HepG2 (cell line): ENCODE measurements at regions not wholly inside any gene's neighbourhood (a gene's known extent, or its start where the extent isn't known, plus 50 kb on each side); places are given as distances from the start of the nearest gene placed in this dataset.

Experiments
- ATAC-seq: fragments of 200-7000 bp; cut with Tn5 transposase; 3 replicates; pipeline ENCODE4 v1.9.1; 2020; ENCODE audit warnings: mild to moderate bottlenecking, moderate library complexity
- BruUV-seq: library from RNA; stranded (reverse); fragments of 400-500 nt; replicated peaks from 2 replicates; lab custom pipeline; 2021; lab: Mats Ljungman, UMichigan
- CTCF ChIA-PET: fragments of 300-600 bp; formaldehyde crosslinking; extraction: SDS; loops from one replicate; lab custom pipeline; 2021; ENCODE audit warnings: low total read pairs, inconsistent platforms, low intra/inter-chr PET ratio; lab: Yijun Ruan, JAX
- POLR2A ChIA-PET: fragments of 350-600 bp; sonication (Branson Sonifier 250); formaldehyde crosslinking; loops from one replicate; lab custom pipeline; 2020; ENCODE audit warnings: antibody characterized with exemption, inconsistent platforms; lab: Yijun Ruan, JAX
- DNase-seq: peaks from one replicate; pipeline ENCODE4 v3.0.0-alpha.2; 2015; ENCODE audit warnings: low spot score
- FAIRE-seq: peaks from 3 replicates; lab custom pipeline; 2011; peaks lifted over from hg19 to GRCh38; lab: Jason Lieb, UNC
- H2AFZ ChIP-seq: one replicate; pipeline ENCODE4 v1.6.1; 2011; ENCODE audit warnings: low read length, inconsistent platforms
- H3K27ac ChIP-seq: fragments of 300-600 bp; 3 replicates; pipeline ENCODE4 v1.8.0; 2011; ENCODE audit warnings: mixed run types, mild to moderate bottlenecking, mixed read lengths, low read length, inconsistent platforms; ENCODE audit not compliant: insufficient read depth; ENCODE audit errors: extremely low read length
- H3K27me3 ChIP-seq, 2 experiments: fragments of 200-600 bp in 1 of 2; 2 replicates in 1 of 2; 3 replicates in 1 of 2; pipeline versions ENCODE4 v1.6.0 to v1.8.0; 2011; ENCODE audit warnings: low read length in 2 of 2, mild to moderate bottlenecking in 2 of 2, moderate library complexity in 2 of 2, inconsistent platforms in 1 of 2; ENCODE audit not compliant: insufficient read depth in 2 of 2, control insufficient read depth in 1 of 2
- H3K36me3 ChIP-seq, 2 experiments: fragments of 200-600 bp in 1 of 2; replicated peaks in 1 of 2; 2 replicates in 1 of 2; 3 replicates in 1 of 2; pipeline versions ENCODE4 v1.5.1 to v1.8.0; 2011; ENCODE audit warnings: low read length in 2 of 2, inconsistent platforms in 1 of 2; ENCODE audit not compliant: insufficient read depth in 2 of 2, control insufficient read depth in 1 of 2
- H3K4me1 ChIP-seq: 2 replicates; pipeline ENCODE4 v1.5.1; 2012; ENCODE audit warnings: low read length, inconsistent platforms; ENCODE audit not compliant: insufficient read depth
- H3K4me2 ChIP-seq: 2 replicates; pipeline ENCODE4 v1.6.0; 2011; ENCODE audit warnings: low read depth, low read length, inconsistent platforms
- H3K4me3 ChIP-seq, 3 experiments: fragments of 200-600 bp in 1 of 3; sonication (generic), shearing (Covaris generic) in 1 of 3; replicated peaks in 1 of 3; 2 replicates each; pipeline ENCODE4 v1.5.1; 2011 to 2016; ENCODE audit warnings: low read length in 3 of 3, inconsistent platforms in 2 of 3, low read depth in 2 of 3, mild to moderate bottlenecking in 2 of 3, control low read depth in 1 of 3, mixed read lengths in 1 of 3; ENCODE audit not compliant: insufficient read depth in 1 of 3
- H3K79me2 ChIP-seq: one replicate; pipeline ENCODE4 v1.6.1; 2011; ENCODE audit warnings: low read length, inconsistent platforms; ENCODE audit not compliant: insufficient read depth
- H3K9ac ChIP-seq: 2 replicates; pipeline ENCODE4 v1.6.0; 2011; ENCODE audit warnings: mild to moderate bottlenecking, low read depth, low read length, inconsistent platforms; ENCODE audit not compliant: insufficient read depth
- H3K9me3 ChIP-seq: 2 replicates; pipeline ENCODE4 v1.5.1; 2012; ENCODE audit warnings: mild to moderate bottlenecking, low read length
- H4K20me1 ChIP-seq: 2 replicates; pipeline ENCODE4 v1.6.0; 2011; ENCODE audit warnings: inconsistent platforms, mild to moderate bottlenecking, low read length, moderate library complexity; ENCODE audit not compliant: insufficient read depth
- ADNP ChIP-seq: sonication (generic); formaldehyde crosslinking; IDR thresholded peaks from 2 replicates; pipeline ENCODE4 v1.4.0; 2020; ENCODE audit warnings: missing genetic modification reagents
- CEBPB ChIP-seq: IDR thresholded peaks from 2 replicates; pipeline ENCODE4 v1.6.1; 2011; ENCODE audit warnings: low read depth, low read length, improper control_type of control experiment, borderline replicate concordance
- DNMT3B ChIP-seq: conservative IDR thresholded peaks from 2 replicates; pipeline ENCODE4 v1.6.1; 2016; ENCODE audit warnings: missing biosample characterization, control low read depth
- GFI1 ChIP-seq: sonication (generic); formaldehyde crosslinking; IDR thresholded peaks from 2 replicates; pipeline ENCODE4 v1.5.0; 2020; ENCODE audit warnings: missing genetic modification reagents, mild to moderate bottlenecking, borderline replicate concordance
- MED1 ChIP-seq: sonication (generic); formaldehyde crosslinking; IDR thresholded peaks from 2 replicates; pipeline ENCODE4 v1.4.0; 2020; ENCODE audit warnings: missing genetic modification reagents
- MEIS2 ChIP-seq: sonication (generic); formaldehyde crosslinking; IDR thresholded peaks from 2 replicates; pipeline ENCODE4 v1.9.0; 2021; ENCODE audit warnings: mild to moderate bottlenecking, missing genetic modification reagents
- MIER2 ChIP-seq: IDR thresholded peaks from 2 replicates; pipeline ENCODE4 v1.6.1; 2016; ENCODE audit warnings: missing biosample characterization, missing genetic modification reagents
- PHF5A ChIP-seq: IDR thresholded peaks from one replicate; pipeline ENCODE4 v1.6.1; 2018; ENCODE audit warnings: low read depth, missing genetic modification reagents; ENCODE audit not compliant: unreplicated experiment
- SYNCRIP ChIP-seq: fragments of 200-400 bp; formaldehyde crosslinking; IDR thresholded peaks from 2 replicates; pipeline ENCODE4 v1.6.1; 2018; ENCODE audit warnings: mild to moderate bottlenecking, low read depth, low read length; ENCODE audit not compliant: insufficient read depth
- TAF1 ChIP-seq: sonication (generic); formaldehyde crosslinking; IDR thresholded peaks from 2 replicates; pipeline ENCODE4 v1.4.0; 2020; ENCODE audit warnings: missing genetic modification reagents
- TEAD2 ChIP-seq: sonication (generic); formaldehyde crosslinking; IDR thresholded peaks from 2 replicates; pipeline ENCODE4 v1.9.0; 2021; ENCODE audit warnings: missing genetic modification reagents
- ZKSCAN8 ChIP-seq: IDR thresholded peaks from 2 replicates; pipeline ENCODE4 v1.6.1; 2016; ENCODE audit warnings: borderline replicate concordance, missing genetic modification reagents, missing compliant biosample characterization
- ZNF350 ChIP-seq: sonication (generic); formaldehyde crosslinking; IDR thresholded peaks from 2 replicates; pipeline ENCODE4 v1.4.0; 2020; ENCODE audit warnings: mild to moderate bottlenecking, low read depth, missing genetic modification reagents, borderline replicate concordance
- ZNF660 ChIP-seq: sonication (generic); formaldehyde crosslinking; IDR thresholded peaks from 2 replicates; pipeline ENCODE4 v1.5.1; 2020; ENCODE audit warnings: mild to moderate bottlenecking, low read depth, missing genetic modification reagents, borderline replicate concordance
- WGBS: methylation state at CpG from one replicate; pipeline ENCODE4 v1.1.6; 2017; ENCODE audit warnings: low lambda C conversion rate; 5-methylcytosine and 5-hydroxymethylcytosine counted together
- in situ Hi-C: cut with HindIII; loops from 2 replicates; pipeline ENCODE4 v1.10.0; 2017; ENCODE audit warnings: low pct_unique_long_range_greater_than_20kb; ENCODE audit not compliant: extremely low pct_ligation_motif_present
- intact Hi-C: fragments of 100-400 bp; cut with micrococcal nuclease; formaldehyde crosslinking; loops from one replicate; pipeline ENCODE4 v1.10.0; 2022; ENCODE audit not compliant: unreplicated experiment
- TF ChIP-seq, protein P1 (sequence below): sonication (generic); formaldehyde crosslinking; IDR thresholded peaks from 2 replicates; pipeline ENCODE4 v1.4.0; 2020; ENCODE audit warnings: missing genetic modification reagents, borderline replicate concordance
- TF ChIP-seq, protein P2 (sequence below): sonication (generic); formaldehyde crosslinking; IDR thresholded peaks from 2 replicates; pipeline ENCODE4 v1.4.0; 2020; ENCODE audit warnings: low read depth, missing genetic modification reagents

DNA sequence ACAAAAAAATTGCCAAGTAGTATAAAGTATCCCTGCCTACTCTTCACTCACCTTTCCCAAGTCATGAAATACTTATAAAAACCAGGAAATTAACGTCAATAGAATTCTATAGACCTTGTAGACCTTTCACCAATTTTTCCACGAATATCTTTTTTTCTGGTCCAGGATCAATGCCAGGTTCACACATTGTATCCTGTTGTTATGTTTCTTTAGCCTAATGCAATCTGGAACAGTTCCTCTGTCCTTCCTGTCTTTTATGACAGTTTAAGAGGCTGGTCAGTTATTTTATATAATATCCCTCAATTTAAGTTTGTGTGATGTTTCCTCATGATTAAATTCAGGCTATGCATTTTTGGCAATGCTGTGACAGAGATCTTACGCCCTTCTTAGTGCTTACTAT, 63.2 kb upstream of the MAGI1 start:
- no peak for TF ChIP-seq TAF1 (CRISPR knock-in tag)
- no peak for TF ChIP-seq MIER2
- TF ChIP-seq DNMT3B (CRISPR knock-in tag), result no peak
- no peak for TF ChIP-seq CEBPB
- no peak for TF ChIP-seq PHF5A (CRISPR knock-in tag)
- TF ChIP-seq ZNF660 (CRISPR knock-in tag), result no peak
- TF ChIP-seq MEIS2 (CRISPR knock-in tag), result no peak
- no peak for TF ChIP-seq ZNF350
- no peak for TF ChIP-seq SYNCRIP
- TF ChIP-seq TEAD2 (CRISPR knock-in tag), result no peak
- no peak for TF ChIP-seq ZKSCAN8 (CRISPR knock-in tag)
- TF ChIP-seq ADNP, result no peak
- no peak for TF ChIP-seq MED1 (CRISPR knock-in tag)
- no peak for TF ChIP-seq GFI1 (CRISPR knock-in tag)
- TF ChIP-seq, protein P1, sequence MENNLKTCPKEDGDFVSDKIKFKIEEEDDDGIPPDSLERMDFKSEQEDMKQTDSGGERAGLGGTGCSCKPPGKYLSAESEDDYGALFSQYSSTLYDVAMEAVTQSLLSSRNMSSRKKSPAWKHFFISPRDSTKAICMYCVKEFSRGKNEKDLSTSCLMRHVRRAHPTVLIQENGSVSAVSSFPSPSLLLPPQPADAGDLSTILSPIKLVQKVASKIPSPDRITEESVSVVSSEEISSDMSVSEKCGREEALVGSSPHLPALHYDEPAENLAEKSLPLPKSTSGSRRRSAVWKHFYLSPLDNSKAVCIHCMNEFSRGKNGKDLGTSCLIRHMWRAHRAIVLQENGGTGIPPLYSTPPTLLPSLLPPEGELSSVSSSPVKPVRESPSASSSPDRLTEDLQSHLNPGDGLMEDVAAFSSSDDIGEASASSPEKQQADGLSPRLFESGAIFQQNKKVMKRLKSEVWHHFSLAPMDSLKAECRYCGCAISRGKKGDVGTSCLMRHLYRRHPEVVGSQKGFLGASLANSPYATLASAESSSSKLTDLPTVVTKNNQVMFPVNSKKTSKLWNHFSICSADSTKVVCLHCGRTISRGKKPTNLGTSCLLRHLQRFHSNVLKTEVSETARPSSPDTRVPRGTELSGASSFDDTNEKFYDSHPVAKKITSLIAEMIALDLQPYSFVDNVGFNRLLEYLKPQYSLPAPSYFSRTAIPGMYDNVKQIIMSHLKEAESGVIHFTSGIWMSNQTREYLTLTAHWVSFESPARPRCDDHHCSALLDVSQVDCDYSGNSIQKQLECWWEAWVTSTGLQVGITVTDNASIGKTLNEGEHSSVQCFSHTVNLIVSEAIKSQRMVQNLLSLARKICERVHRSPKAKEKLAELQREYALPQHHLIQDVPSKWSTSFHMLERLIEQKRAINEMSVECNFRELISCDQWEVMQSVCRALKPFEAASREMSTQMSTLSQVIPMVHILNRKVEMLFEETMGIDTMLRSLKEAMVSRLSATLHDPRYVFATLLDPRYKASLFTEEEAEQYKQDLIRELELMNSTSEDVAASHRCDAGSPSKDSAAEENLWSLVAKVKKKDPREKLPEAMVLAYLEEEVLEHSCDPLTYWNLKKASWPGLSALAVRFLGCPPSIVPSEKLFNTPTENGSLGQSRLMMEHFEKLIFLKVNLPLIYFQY (CRISPR knock-in tag), result no peak
- TF ChIP-seq, protein P2, sequence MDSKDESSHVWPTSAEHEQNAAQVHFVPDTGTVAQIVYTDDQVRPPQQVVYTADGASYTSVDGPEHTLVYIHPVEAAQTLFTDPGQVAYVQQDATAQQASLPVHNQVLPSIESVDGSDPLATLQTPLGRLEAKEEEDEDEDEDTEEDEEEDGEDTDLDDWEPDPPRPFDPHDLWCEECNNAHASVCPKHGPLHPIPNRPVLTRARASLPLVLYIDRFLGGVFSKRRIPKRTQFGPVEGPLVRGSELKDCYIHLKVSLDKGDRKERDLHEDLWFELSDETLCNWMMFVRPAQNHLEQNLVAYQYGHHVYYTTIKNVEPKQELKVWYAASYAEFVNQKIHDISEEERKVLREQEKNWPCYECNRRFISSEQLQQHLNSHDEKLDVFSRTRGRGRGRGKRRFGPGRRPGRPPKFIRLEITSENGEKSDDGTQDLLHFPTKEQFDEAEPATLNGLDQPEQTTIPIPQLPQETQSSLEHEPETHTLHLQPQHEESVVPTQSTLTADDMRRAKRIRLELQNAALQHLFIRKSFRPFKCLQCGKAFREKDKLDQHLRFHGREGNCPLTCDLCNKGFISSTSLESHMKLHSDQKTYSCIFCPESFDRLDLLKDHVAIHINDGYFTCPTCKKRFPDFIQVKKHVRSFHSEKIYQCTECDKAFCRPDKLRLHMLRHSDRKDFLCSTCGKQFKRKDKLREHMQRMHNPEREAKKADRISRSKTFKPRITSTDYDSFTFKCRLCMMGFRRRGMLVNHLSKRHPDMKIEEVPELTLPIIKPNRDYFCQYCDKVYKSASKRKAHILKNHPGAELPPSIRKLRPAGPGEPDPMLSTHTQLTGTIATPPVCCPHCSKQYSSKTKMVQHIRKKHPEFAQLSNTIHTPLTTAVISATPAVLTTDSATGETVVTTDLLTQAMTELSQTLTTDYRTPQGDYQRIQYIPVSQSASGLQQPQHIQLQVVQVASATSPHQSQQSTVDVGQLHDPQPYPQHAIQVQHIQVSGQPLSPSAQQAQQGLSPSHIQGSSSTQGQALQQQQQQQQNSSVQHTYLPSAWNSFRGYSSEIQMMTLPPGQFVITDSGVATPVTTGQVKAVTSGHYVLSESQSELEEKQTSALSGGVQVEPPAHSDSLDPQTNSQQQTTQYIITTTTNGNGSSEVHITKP (CRISPR knock-in tag), result no peak

More for the DNA sequence above, 63.2 kb upstream of the MAGI1 start:
- no peak for FAIRE-seq
- ATAC-seq, result no peak
- no peaks in the 10 kb centered on the region for H3K36me3 ChIP-seq
- no peak overlapping the region for H2AFZ ChIP-seq
- no peaks in the 10 kb centered on the region for H3K79me2 ChIP-seq
- H3K9me3 ChIP-seq, result no peaks in the 10 kb centered on the region
- H3K4me2 ChIP-seq, result no peak overlapping the region
- no TSS peak for BruUV-seq
- H3K4me3 ChIP-seq, result no peak overlapping the region
- CTCF ChIA-PET, result no interaction called here
- in situ Hi-C loops (no loop called here), intact Hi-C loops (no loop called here)
- no peaks in the 10 kb centered on the region for H3K27me3 ChIP-seq
- no peak overlapping the region for H3K27ac ChIP-seq
- no peak overlapping the region for H3K9ac ChIP-seq
- POLR2A ChIA-PET, result no interaction called here
- no peak for DNase-seq
- no peaks in the 10 kb centered on the region for H4K20me1 ChIP-seq
- H3K4me1 ChIP-seq, result no peaks in the 10 kb centered on the region
- WGBS, result 19% methylated on average over 3 of the region's 3 CpGs
